RWPE1 (cell line): ENCODE measurements at regions not wholly inside any gene's neighbourhood (a gene's known extent, or its start where the extent isn't known, plus 50 kb on each side); places are given as distances from the start of the nearest gene placed in this dataset.

Source experiments
- CTCF ChIA-PET: fragments of 350-600 bp; sonication (Branson Sonifier 250); formaldehyde crosslinking; extraction: SDS; loops from one replicate; lab custom pipeline; 2021; lab: Yijun Ruan, JAX
- POLR2A ChIA-PET: fragments of 400-600 bp; formaldehyde crosslinking; extraction: SDS; loops from one replicate; lab custom pipeline; 2020; ENCODE audit warnings: antibody characterized with exemption; ENCODE audit not compliant: low non-redundant PET; lab: Yijun Ruan, JAX
- DNase-seq: peaks from one replicate; pipeline ENCODE4 v3.0.0; 2012; ENCODE audit warnings: low spot score
- H3K27ac ChIP-seq: fragments of 450-650 bp; 2 replicates; pipeline ENCODE4 v1.5.1; 2017
- TF ChIP-seq, protein P1 (sequence below): fragments of 450-650 bp; conservative IDR thresholded peaks from 2 replicates; pipeline ENCODE4 v1.5.1; 2017; ENCODE audit warnings: low read depth, mild to moderate bottlenecking

DNA sequence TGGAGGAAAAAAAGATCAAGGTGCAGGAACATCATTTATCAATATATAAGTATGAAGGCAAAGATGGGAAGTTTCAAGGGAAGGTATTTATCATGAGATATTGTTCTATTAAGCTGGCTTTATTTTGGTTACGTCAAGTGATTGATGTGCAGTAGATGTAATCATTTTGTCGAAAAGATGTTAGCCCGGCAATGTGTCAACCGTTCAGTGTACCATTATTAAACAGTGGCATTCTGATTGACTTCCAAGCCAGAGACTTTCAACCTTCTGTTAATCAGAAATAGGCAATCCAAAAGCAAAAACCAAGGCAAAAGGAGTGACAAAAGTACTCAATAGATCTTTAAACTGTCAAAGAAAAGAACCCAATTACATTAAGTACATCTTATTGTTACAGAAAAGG lies 1340.3 kb upstream of the GOT2 start:
- CTCF ChIA-PET = no interaction called here

DNA sequence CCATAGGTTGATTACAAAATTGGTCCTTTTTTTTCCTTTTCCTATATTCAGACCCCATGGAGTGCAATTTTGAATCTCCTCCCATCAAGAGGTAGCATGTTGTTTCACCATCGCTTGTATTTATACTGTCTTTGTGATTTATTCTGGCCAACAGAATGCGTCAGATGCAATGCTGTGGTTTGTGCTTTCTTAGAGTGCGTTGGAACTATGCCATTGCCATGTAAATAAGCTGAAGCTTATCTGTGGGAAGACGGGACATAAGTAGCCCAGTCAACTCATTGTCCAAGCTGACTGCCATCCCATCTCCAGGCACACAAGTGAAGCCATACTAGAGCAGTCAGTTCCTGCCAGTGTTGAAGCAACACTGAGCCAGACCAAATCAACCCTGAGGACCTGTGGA lies 1339.3 kb upstream of the GOT2 start:
- ChIA-PET CTCF (no interaction called here), POLR2A (no interaction called here)
- no peak for DNase-seq
- no peak overlapping the region for H3K27ac ChIP-seq
- TF ChIP-seq, protein P1, sequence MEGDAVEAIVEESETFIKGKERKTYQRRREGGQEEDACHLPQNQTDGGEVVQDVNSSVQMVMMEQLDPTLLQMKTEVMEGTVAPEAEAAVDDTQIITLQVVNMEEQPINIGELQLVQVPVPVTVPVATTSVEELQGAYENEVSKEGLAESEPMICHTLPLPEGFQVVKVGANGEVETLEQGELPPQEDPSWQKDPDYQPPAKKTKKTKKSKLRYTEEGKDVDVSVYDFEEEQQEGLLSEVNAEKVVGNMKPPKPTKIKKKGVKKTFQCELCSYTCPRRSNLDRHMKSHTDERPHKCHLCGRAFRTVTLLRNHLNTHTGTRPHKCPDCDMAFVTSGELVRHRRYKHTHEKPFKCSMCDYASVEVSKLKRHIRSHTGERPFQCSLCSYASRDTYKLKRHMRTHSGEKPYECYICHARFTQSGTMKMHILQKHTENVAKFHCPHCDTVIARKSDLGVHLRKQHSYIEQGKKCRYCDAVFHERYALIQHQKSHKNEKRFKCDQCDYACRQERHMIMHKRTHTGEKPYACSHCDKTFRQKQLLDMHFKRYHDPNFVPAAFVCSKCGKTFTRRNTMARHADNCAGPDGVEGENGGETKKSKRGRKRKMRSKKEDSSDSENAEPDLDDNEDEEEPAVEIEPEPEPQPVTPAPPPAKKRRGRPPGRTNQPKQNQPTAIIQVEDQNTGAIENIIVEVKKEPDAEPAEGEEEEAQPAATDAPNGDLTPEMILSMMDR = no peak

More for the DNA sequence above, 1340.3 kb upstream of the GOT2 start:
- TF ChIP-seq, protein P1 = no peak
- POLR2A ChIA-PET = no interaction called here
- H3K27ac ChIP-seq = no peak overlapping the region
- no peak for DNase-seq

DNA sequence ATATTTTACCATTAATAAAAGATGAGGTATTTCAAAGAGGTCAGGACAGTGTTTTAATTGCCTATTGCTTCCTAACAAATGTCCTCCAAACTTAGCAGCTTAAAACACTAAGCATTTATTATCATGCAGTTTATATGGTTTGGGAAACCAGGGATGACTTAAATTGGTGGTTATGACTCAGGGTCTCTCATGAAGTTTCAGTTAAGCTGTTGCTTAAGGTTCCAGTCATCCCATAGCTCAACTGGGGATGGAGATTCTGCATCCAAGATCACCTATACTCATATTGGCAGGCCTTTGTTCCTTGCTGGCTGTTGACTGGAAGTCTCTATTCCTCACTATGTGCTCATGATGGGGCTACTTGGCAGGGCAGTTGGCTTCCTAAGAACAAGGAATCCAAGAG lies 1329.9 kb upstream of the GOT2 start:
- DNase-seq = no peak
- TF ChIP-seq, protein P1 = no peak
- no peak overlapping the region for H3K27ac ChIP-seq
- POLR2A ChIA-PET = no interaction called here
- CTCF ChIA-PET = no interaction called here

DNA sequence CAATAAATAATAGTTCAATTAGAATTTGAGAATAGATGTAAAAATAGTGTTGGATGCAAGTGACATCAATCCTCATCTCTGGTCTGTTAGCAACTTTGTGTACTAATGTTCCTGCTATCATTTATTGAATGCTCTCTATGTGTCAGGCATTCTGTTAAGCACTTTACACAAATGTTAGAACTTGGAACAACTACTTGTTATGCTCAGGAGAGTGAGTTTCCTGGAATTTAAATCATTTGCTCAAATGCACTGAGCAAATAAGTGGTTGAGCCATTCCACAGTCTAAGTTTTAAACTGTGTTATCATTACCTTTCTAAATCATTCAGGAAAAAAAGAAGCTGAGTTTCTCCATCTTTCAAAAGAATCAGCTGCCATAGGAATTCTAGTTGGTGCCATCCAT lies 1327.3 kb upstream of the GOT2 start:
- DNase-seq = no peak
- POLR2A ChIA-PET = no interaction called here

DNA sequence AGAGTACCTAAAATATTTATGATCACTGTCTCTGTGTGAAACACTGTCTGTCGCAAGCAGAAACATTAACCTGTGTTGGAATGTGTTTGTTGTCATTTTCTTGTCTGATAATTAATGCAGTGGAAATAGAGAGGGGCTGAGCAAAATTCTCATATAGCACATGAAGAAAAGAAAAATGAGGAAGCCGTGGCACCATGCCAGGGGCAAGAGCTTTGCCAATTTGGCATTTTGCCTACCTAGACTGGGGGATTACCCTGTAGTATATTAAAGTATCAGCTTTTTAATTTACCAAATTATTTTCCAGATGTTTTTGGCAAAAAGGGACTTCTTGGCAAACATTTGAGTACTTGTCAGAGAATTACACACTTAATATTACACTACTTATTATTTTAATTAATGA lies 1326.6 kb upstream of the GOT2 start:
- CTCF ChIA-PET = no interaction called here
- no peak for DNase-seq
- H3K27ac ChIP-seq = no peak overlapping the region
- POLR2A ChIA-PET = no interaction called here
- TF ChIP-seq, protein P1 = no peak

More for the DNA sequence above, 1327.3 kb upstream of the GOT2 start:
- CTCF ChIA-PET = interaction anchor here (0.6 kb wide), 1 partner anchor 326 kb away, joined by 3 read pairs; no protein-coding TSS in a partner anchor
- no peak overlapping the region for H3K27ac ChIP-seq
- TF ChIP-seq, protein P1 = no peak

DNA sequence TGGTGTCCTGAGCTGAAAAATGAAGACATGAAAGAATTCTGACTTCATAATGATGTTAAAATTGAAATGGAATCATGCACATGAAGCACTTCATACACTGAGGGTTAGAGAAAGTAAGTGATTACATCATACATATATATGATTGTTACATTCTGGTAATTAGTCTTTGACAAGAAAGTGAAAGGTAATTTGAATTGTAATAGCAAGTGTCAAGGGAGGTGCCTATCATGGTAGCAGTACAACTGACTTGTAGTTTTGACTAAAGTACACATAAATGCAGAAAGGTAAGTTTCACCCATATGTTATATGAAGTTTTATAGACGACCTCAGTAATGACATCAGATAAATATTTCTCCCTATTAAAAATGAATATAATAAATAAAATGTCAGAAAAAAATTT lies 1325.0 kb upstream of the GOT2 start:
- POLR2A ChIA-PET = no interaction called here
- CTCF ChIA-PET = no interaction called here

More for the DNA sequence above, 1325.0 kb upstream of the GOT2 start:
- TF ChIP-seq, protein P1 = no peak
- H3K27ac ChIP-seq = no peak overlapping the region
- DNase-seq = no peak
